OCI-LY1 (cell line): ENCODE measurements at regions not wholly inside any gene's neighbourhood (a gene's known extent, or its start where the extent isn't known, plus 50 kb on each side); places are given as distances from the start of the nearest gene placed in this dataset.

ENCODE experiments used
- H2AFZ ChIP-seq: fragments of 200-600 bp; sonication (generic), shearing (Covaris generic); 2 replicates; pipeline ENCODE4 v1.6.0; 2014; ENCODE audit warnings: antibody characterized with exemption, mild to moderate bottlenecking, low read length
- H3F3A ChIP-seq: fragments of 200-600 bp; sonication (generic), shearing (Covaris generic); 2 replicates; pipeline ENCODE4 v1.6.0; 2014; ENCODE audit warnings: mild to moderate bottlenecking, antibody characterized with exemption, low read length, moderate library complexity; ENCODE audit not compliant: insufficient read depth
- H3K27ac ChIP-seq: fragments of 200-600 bp; sonication (generic); 2 replicates; pipeline ENCODE4 v1.5.1; 2014; ENCODE audit warnings: low read length, mixed run types, mild to moderate bottlenecking, low read depth; ENCODE audit not compliant: poor library complexity, severe bottlenecking
- H3K27me3 ChIP-seq: fragments of 200-600 bp; sonication (generic); 2 replicates; pipeline ENCODE4 v1.6.0; 2014; ENCODE audit warnings: antibody characterized with exemption, mild to moderate bottlenecking, low read length, moderate library complexity; ENCODE audit not compliant: insufficient read depth
- H3K36me3 ChIP-seq: fragments of 200-600 bp; sonication (generic); 2 replicates; pipeline ENCODE4 v1.6.1; 2014; ENCODE audit warnings: mild to moderate bottlenecking, antibody characterized with exemption, low read length, moderate library complexity, mixed read lengths; ENCODE audit not compliant: insufficient read depth
- H3K4me1 ChIP-seq: fragments of 200-600 bp; sonication (generic); 2 replicates; pipeline ENCODE4 v1.5.1; 2014; ENCODE audit warnings: mild to moderate bottlenecking, low read length, moderate library complexity; ENCODE audit not compliant: insufficient read depth, severe bottlenecking
- H3K4me2 ChIP-seq: fragments of 200-600 bp; sonication (generic), shearing (Covaris generic); 2 replicates; pipeline ENCODE4 v1.6.1; 2014; ENCODE audit warnings: low read length
- H3K4me3 ChIP-seq: fragments of 200-600 bp; sonication (generic); 2 replicates; pipeline ENCODE4 v1.5.1; 2014; ENCODE audit warnings: low read length, low read depth, mild to moderate bottlenecking, mixed read lengths; ENCODE audit not compliant: poor library complexity, severe bottlenecking
- H3K79me2 ChIP-seq: fragments of 200-600 bp; shearing (Covaris generic); 2 replicates; pipeline ENCODE4 v1.6.1; 2016; ENCODE audit warnings: mixed run types, low read length, mixed read lengths; ENCODE audit not compliant: insufficient read depth
- H3K9ac ChIP-seq: fragments of 200-600 bp; sonication (generic), shearing (Covaris generic); 2 replicates; pipeline ENCODE4 v1.6.1; 2014; ENCODE audit warnings: mild to moderate bottlenecking, low read length, mixed read lengths
- H3K9me2 ChIP-seq: fragments of 200-600 bp; sonication (generic), shearing (Covaris generic); 2 replicates; pipeline ENCODE4 v1.6.1; 2014; ENCODE audit warnings: low read depth, mild to moderate bottlenecking, low read length, mixed read lengths
- H3K9me3 ChIP-seq: fragments of 200-600 bp; shearing (Covaris generic); 2 replicates; pipeline ENCODE4 v1.6.1; 2014; ENCODE audit warnings: low read length, mixed read lengths
- H4K20me1 ChIP-seq: fragments of 200-600 bp; sonication (generic), shearing (Covaris generic); 2 replicates; pipeline ENCODE4 v1.6.0; 2016; ENCODE audit warnings: mild to moderate bottlenecking, low read length; ENCODE audit not compliant: insufficient read depth
- CTCF ChIP-seq: fragments of 200-600 bp; sonication (generic), shearing (Covaris generic); IDR thresholded peaks from 2 replicates; pipeline ENCODE4 v1.5.1; 2017; ENCODE audit warnings: mild to moderate bottlenecking, antibody characterized with exemption, low read length, moderate library complexity, mixed read lengths
- EZH2 ChIP-seq: fragments of 200-600 bp; sonication (generic), shearing (Covaris generic); IDR thresholded peaks from 2 replicates; pipeline ENCODE4 v1.8.0; 2017; ENCODE audit warnings: borderline replicate concordance, mixed run types, mild to moderate bottlenecking, antibody characterized with exemption, low read length, moderate library complexity, mixed read lengths

- Histone ChIP-seq H3K9ac (no peak overlapping the region), H3K4me3 (no peak overlapping the region), H4K20me1 (no peaks in the 10 kb centered on the region), H3K79me2 (no peaks in the 10 kb centered on the region), H3K9me3 (no peaks in the 10 kb centered on the region), H3K9me2 (no peaks in the 10 kb centered on the region), H3K36me3 (no peaks in the 10 kb centered on the region), H2AFZ (no peak overlapping the region), H3K27ac (no peak overlapping the region), H3F3A (no peaks in the 10 kb centered on the region), H3K4me2 (no peak overlapping the region), H3K27me3 (peaks cover 8% of the 10 kb centered on the region; the same call in 1 of the 2 replicates), H3K4me1 (no peaks in the 10 kb centered on the region)
- TF ChIP-seq CTCF: no peak
- no peak for TF ChIP-seq EZH2
These were observed 266.5 kb upstream of the ADAMTS16 start for GRCh38 chr5:4873652-4874051.

- Histone ChIP-seq H3K9me3 (no peaks in the 10 kb centered on the region), H3K9me2 (no peaks in the 10 kb centered on the region), H4K20me1 (no peaks in the 10 kb centered on the region), H3K4me1 (no peaks in the 10 kb centered on the region), H3K36me3 (no peaks in the 10 kb centered on the region), H3K27me3 (peaks cover 8% of the 10 kb centered on the region; the same call in 1 of the 2 replicates), H3K4me2 (no peak overlapping the region), H3K4me3 (no peak overlapping the region), H3F3A (no peaks in the 10 kb centered on the region), H3K79me2 (no peaks in the 10 kb centered on the region), H3K27ac (no peak overlapping the region), H2AFZ (no peak overlapping the region), H3K9ac (no peak overlapping the region)
- TF ChIP-seq CTCF (no peak), EZH2 (no peak)
These were observed 266.0 kb upstream of the ADAMTS16 start for GRCh38 chr5:4874097-4874496.

- Histone ChIP-seq H3K27me3 (0 out of 2 replicates have a peak, but pooled peaks cover 2% of the 10 kb centered on the region), H2AFZ (no peak overlapping the region), H4K20me1 (no peaks in the 10 kb centered on the region), H3K27ac (no peak overlapping the region), H3K4me1 (no peaks in the 10 kb centered on the region), H3K79me2 (no peaks in the 10 kb centered on the region), H3F3A (no peaks in the 10 kb centered on the region), H3K9me3 (no peaks in the 10 kb centered on the region), H3K9ac (no peak overlapping the region), H3K4me3 (no peak overlapping the region), H3K36me3 (no peaks in the 10 kb centered on the region), H3K9me2 (no peaks in the 10 kb centered on the region), H3K4me2 (no peak overlapping the region)
- TF ChIP-seq CTCF (no peak), EZH2 (no peak)
These were observed 264.2 kb upstream of the ADAMTS16 start for GRCh38 chr5:4875942-4876341.
